NCI-H226 (cell line): ENCODE measurements at regions not wholly inside any gene's neighbourhood (a gene's known extent, or its start where the extent isn't known, plus 50 kb on each side); places are given as distances from the start of the nearest gene placed in this dataset.
"Not testable (repeated sequence)": the region's sequence is repeated elsewhere in the genome, so short reads cannot be mapped to it uniquely, and the experiment has no call there.

Experiments
- DNase-seq: peaks from one replicate; pipeline ENCODE4 v3.0.0-alpha.2; 2015

- no peak for DNase-seq
Observed at GRCh38 chr13:101003566-101003965, 329.0 kb upstream of the TMTC4 start.

- DNase-seq, result no peak
Observed at GRCh38 chr13:100989392-100989791, 314.8 kb upstream of the TMTC4 start.

- DNase-seq, result no peak
Observed at GRCh38 chr13:100988921-100989320, 314.3 kb upstream of the TMTC4 start.

GRCh38 chr13:100987948-100988347 is 313.4 kb upstream of the TMTC4 start:
- DNase-seq, result no peak

- no peak for DNase-seq
Observed at GRCh38 chr13:100986571-100986970, 312.0 kb upstream of the TMTC4 start.

- DNase-seq, result no peak
Observed at GRCh38 chr13:100984085-100984705, 309.6 kb upstream of the TMTC4 start.

GRCh38 chr13:100983111-100983510 is 308.5 kb upstream of the TMTC4 start:
- DNase-seq, result no peak

GRCh38 chr13:100980171-100980570 is 305.6 kb upstream of the TMTC4 start:
- DNase-seq, result no peak

- no peak for DNase-seq
Observed at GRCh38 chr13:100977841-100978240, 303.2 kb upstream of the TMTC4 start.

- DNase-seq, result no peak
Observed at GRCh38 chr13:100976993-100977392, 302.4 kb upstream of the TMTC4 start.

- DNase-seq, result not testable (repeated sequence)
Observed at GRCh38 chr13:100975666-100976065, 301.1 kb upstream of the TMTC4 start.

GRCh38 chr13:100962585-100962984 is 288.0 kb upstream of the TMTC4 start:
- DNase-seq, result no peak

GRCh38 chr13:100961186-100961585 is 286.6 kb upstream of the TMTC4 start:
- no peak for DNase-seq

- no peak for DNase-seq
Observed at GRCh38 chr13:100958831-100959230, 284.2 kb upstream of the TMTC4 start.

GRCh38 chr13:100957741-100958140 is 283.1 kb upstream of the TMTC4 start:
- DNase-seq, result no peak

- no peak for DNase-seq
Observed at GRCh38 chr13:100954430-100955305, 280.1 kb upstream of the TMTC4 start.

- DNase-seq, result no peak
Observed at GRCh38 chr13:100951016-100951415, 276.4 kb upstream of the TMTC4 start.

GRCh38 chr13:100948937-100949336 is 274.3 kb upstream of the TMTC4 start:
- DNase-seq, result not testable (repeated sequence)

GRCh38 chr13:100946588-100946987 is 272.0 kb upstream of the TMTC4 start:
- no peak for DNase-seq

GRCh38 chr13:100944791-100945345 is 270.3 kb upstream of the TMTC4 start:
- DNase-seq, result no peak

- no peak for DNase-seq
Observed at GRCh38 chr13:100942742-100943141, 268.1 kb upstream of the TMTC4 start.

- no peak for DNase-seq
Observed at GRCh38 chr13:100941377-100942368, 267.1 kb upstream of the TMTC4 start.

GRCh38 chr13:100940658-100941057 is 266.1 kb upstream of the TMTC4 start:
- no peak for DNase-seq
